ENCODE measurements at regions not wholly inside any gene's neighbourhood (a gene's known extent, or its start where the extent isn't known, plus 50 kb on each side); places are given as distances from the start of the nearest gene placed in this dataset.

- TF ChIP-seq TAF1 (IDR thresholded peaks at IDR 0.05; ENCODE audit: low read depth): no peak
- TF ChIP-seq REST (IDR thresholded peaks at IDR 0.05; ENCODE audit: low read depth): no peak
- no peak for TF ChIP-seq TCF12 (IDR thresholded peaks at IDR 0.05; ENCODE audit: low read depth)
Observed at GRCh38 chr2:13650586-13651180, 933.9 kb downstream of the TRIB2 start.

Data from Ishikawa (cell line).